IMR-90 (cell line): ENCODE measurements at regions not wholly inside any gene's neighbourhood (a gene's known extent, or its start where the extent isn't known, plus 50 kb on each side); places are given as distances from the start of the nearest gene placed in this dataset.

Experiments
- ATAC-seq: fragments of 200-7000 bp; cut with Tn5 transposase; 2 replicates; pipeline ENCODE4 v1.9.1; 2020; ENCODE audit warnings: low read depth, mild to moderate bottlenecking, moderate library complexity
- BruUV-seq: library from RNA; stranded (reverse); fragments of 400-500 nt; replicated peaks from 2 replicates; lab custom pipeline; 2021; lab: Mats Ljungman, UMichigan
- CTCF ChIA-PET: fragments of 300-600 bp; formaldehyde crosslinking; extraction: SDS; loops from one replicate; lab custom pipeline; 2021; ENCODE audit warnings: antibody characterized with exemption; lab: Yijun Ruan, JAX
- POLR2A ChIA-PET: fragments of 300-600 bp; sonication (Branson Sonifier 250); formaldehyde crosslinking; loops from one replicate; lab custom pipeline; 2022; ENCODE audit warnings: antibody characterized with exemption; ENCODE audit not compliant: unreplicated experiment; lab: Charles Lee
- DNase-seq: peaks from one replicate; pipeline ENCODE4 v3.0.0; 2013
- H2AFZ ChIP-seq: replicated peaks from 2 replicates; pipeline ENCODE3; 2013; ENCODE audit warnings: low read length, mild to moderate bottlenecking; ENCODE audit not compliant: poor library complexity
- H2AK5ac ChIP-seq: 2 replicates; pipeline ENCODE4 v1.6.1; 2013; ENCODE audit warnings: low read depth, low read length, inconsistent platforms
- H2AK9ac ChIP-seq: replicated peaks from 2 replicates; pipeline ENCODE3; 2013; ENCODE audit warnings: mild to moderate bottlenecking, low read depth, low read length, moderate library complexity; ENCODE audit not compliant: poor library complexity
- H2BK120ac ChIP-seq: 2 replicates; pipeline ENCODE4 v1.6.1; 2013; ENCODE audit warnings: low read depth, low read length, inconsistent platforms
- H2BK15ac ChIP-seq: 3 replicates; pipeline ENCODE4 v1.6.1; 2013; ENCODE audit warnings: low read depth, low read length, inconsistent platforms
- H2BK20ac ChIP-seq: 2 replicates; pipeline ENCODE4 v1.6.1; 2013; ENCODE audit warnings: low read depth, mild to moderate bottlenecking, inconsistent platforms, low read length, moderate library complexity
- H2BK5ac ChIP-seq: 2 replicates; pipeline ENCODE4 v1.6.1; 2013; ENCODE audit warnings: mild to moderate bottlenecking, low read depth, low read length, inconsistent platforms; ENCODE audit not compliant: poor library complexity, severe bottlenecking
- H3K14ac ChIP-seq: replicated peaks from 2 replicates; pipeline ENCODE4 v1.6.1; 2013; ENCODE audit warnings: low read depth, low read length, inconsistent platforms
- H3K18ac ChIP-seq: 2 replicates; pipeline ENCODE4 v1.6.1; 2013; ENCODE audit warnings: low read depth, low read length, control low read depth
- H3K23ac ChIP-seq: 2 replicates; pipeline ENCODE4 v1.6.1; 2013; ENCODE audit warnings: low read depth, low read length, inconsistent platforms
- H3K27ac ChIP-seq: 2 replicates; pipeline ENCODE4 v1.5.1; 2013; ENCODE audit warnings: mild to moderate bottlenecking, control low read depth, low read length; ENCODE audit not compliant: insufficient read depth
- H3K27me3 ChIP-seq: 2 replicates; pipeline ENCODE4 v1.6.1; 2013; ENCODE audit warnings: low read length; ENCODE audit not compliant: control insufficient read depth, insufficient read depth
- H3K36me3 ChIP-seq: 2 replicates; pipeline ENCODE4 v1.6.1; 2013; ENCODE audit warnings: low read length, mixed read lengths; ENCODE audit not compliant: control insufficient read depth, insufficient read depth
- H3K4ac ChIP-seq: 2 replicates; pipeline ENCODE4 v1.6.1; 2013; ENCODE audit warnings: low read depth, low read length, inconsistent platforms
- H3K4me1 ChIP-seq: 2 replicates; pipeline ENCODE4 v1.6.1; 2013; ENCODE audit warnings: low read length, mixed read lengths; ENCODE audit not compliant: control insufficient read depth, insufficient read depth
- H3K4me2 ChIP-seq: 2 replicates; pipeline ENCODE4 v1.6.1; 2013; ENCODE audit warnings: low read depth, mild to moderate bottlenecking, control low read depth, low read length, moderate library complexity
- H3K4me3 ChIP-seq: 2 replicates; pipeline ENCODE4 v1.5.1; 2013; ENCODE audit warnings: low read depth, mild to moderate bottlenecking, control low read depth, low read length, moderate library complexity; ENCODE audit not compliant: insufficient read depth
- H3K56ac ChIP-seq: 2 replicates; pipeline ENCODE4 v1.6.1; 2013; ENCODE audit warnings: low read length, inconsistent platforms; ENCODE audit not compliant: insufficient read depth; ENCODE audit errors: extremely low read depth
- H3K79me1 ChIP-seq, 2 experiments: 2 replicates each; pipeline ENCODE4 v1.6.1; 2013; ENCODE audit warnings: low read length in 2 of 2, inconsistent platforms in 1 of 2, low read depth in 1 of 2
- H3K9ac ChIP-seq: 2 replicates; pipeline ENCODE4 v1.6.1; 2013; ENCODE audit warnings: low read depth, low read length, control low read depth
- H3K9me1 ChIP-seq: 2 replicates; pipeline ENCODE4 v1.6.1; 2013; ENCODE audit warnings: low read length, inconsistent platforms; ENCODE audit not compliant: insufficient read depth
- H3K9me3 ChIP-seq: 2 replicates; pipeline ENCODE4 v1.6.1; 2013; ENCODE audit warnings: low read length; ENCODE audit not compliant: control insufficient read depth, insufficient read depth
- H4K20me1 ChIP-seq: 2 replicates; pipeline ENCODE4 v1.6.1; 2013; ENCODE audit warnings: low read length, inconsistent platforms; ENCODE audit not compliant: insufficient read depth
- H4K5ac ChIP-seq: 2 replicates; pipeline ENCODE4 v1.6.1; 2013; ENCODE audit warnings: mild to moderate bottlenecking, low read depth, low read length, control low read depth
- H4K8ac ChIP-seq, 2 experiments: 2 replicates each; pipeline ENCODE4 v1.6.1; 2013; ENCODE audit warnings: low read depth in 2 of 2, low read length in 2 of 2, control low read depth in 1 of 2, inconsistent platforms in 1 of 2
- H4K91ac ChIP-seq: 2 replicates; pipeline ENCODE4 v1.6.1; 2013; ENCODE audit warnings: low read depth, low read length, inconsistent platforms; ENCODE audit not compliant: insufficient read depth
- MAZ ChIP-seq: IDR thresholded peaks from 2 replicates; pipeline ENCODE4 v1.6.1; 2012; ENCODE audit warnings: low read depth, mild to moderate bottlenecking, low read length, improper control_type of control experiment, moderate library complexity, borderline replicate concordance
- MXI1 ChIP-seq: IDR thresholded peaks from 2 replicates; pipeline ENCODE4 v1.6.1; 2012; ENCODE audit warnings: low read depth, mild to moderate bottlenecking, low read length, moderate library complexity, borderline replicate concordance
- POLR2A ChIP-seq: IDR thresholded peaks from 2 replicates; pipeline ENCODE4 v1.6.1; 2012; ENCODE audit warnings: mild to moderate bottlenecking, low read depth, low read length
- WGBS, 2 experiments: methylation state at CpG; one replicate each; pipeline versions ENCODE4 v1.1.5 to v1.1.7; 2013; ENCODE audit warnings: missing lambda C conversion rate in 2 of 2; ENCODE audit not compliant: insufficient read length in 1 of 2; ENCODE audit errors: extremely low coverage in 2 of 2; 5-methylcytosine and 5-hydroxymethylcytosine counted together
- dilution Hi-C: fragments of 300-500 bp; cut with HindIII; formaldehyde crosslinking; loops from one replicate; pipeline ENCODE4 v1.14.3; 2018; ENCODE audit warnings: low sequenced_read_pairs; ENCODE audit not compliant: unreplicated experiment
- in situ Hi-C: fragments of 300-500 bp; cut with MboI; formaldehyde crosslinking; loops from 3 replicates; pipeline ENCODE4 v1.14.3; 2019; ENCODE audit warnings: low sequenced_read_pairs, inconsistent platforms, mixed read lengths
- intact Hi-C: fragments of 100-400 bp; cut with micrococcal nuclease; formaldehyde crosslinking; loops from 2 replicates; pipeline ENCODE4 v1.10.0; 2022

- intact Hi-C loops = no loop called here
- ATAC-seq (no peak), DNase-seq (no peak)
- H3K4ac ChIP-seq = no peak overlapping the region
- H4K91ac ChIP-seq = no peak overlapping the region
- H3K36me3 ChIP-seq = no peaks in the 10 kb centered on the region
- H2BK20ac ChIP-seq = no peak overlapping the region
- in situ Hi-C loops = no loop called here
- no peaks in the 10 kb centered on the region for H3K9me3 ChIP-seq
- H3K79me1 ChIP-seq = no peaks in the 10 kb centered on the region
- no peak overlapping the region for H2BK5ac ChIP-seq
- no peak for TF ChIP-seq MXI1
- TF ChIP-seq MAZ = no peak
- TF ChIP-seq POLR2A = no peak
- H2BK15ac ChIP-seq = no peak overlapping the region
- H3K4me2 ChIP-seq = no peak overlapping the region
- no peak overlapping the region for H2AFZ ChIP-seq
- no peaks in the 10 kb centered on the region for H3K4me1 ChIP-seq
- dilution Hi-C loops = no loop called here
- H3K4me3 ChIP-seq = no peak overlapping the region
- no peaks in the 10 kb centered on the region for H3K9me1 ChIP-seq
- no peak overlapping the region for H2AK5ac ChIP-seq
- H3K23ac ChIP-seq = no peak overlapping the region
- no peak overlapping the region for H3K56ac ChIP-seq
- no peak overlapping the region for H4K8ac ChIP-seq
- no peak overlapping the region for H4K5ac ChIP-seq
- CTCF ChIA-PET = no interaction called here
- H3K18ac ChIP-seq = no peak overlapping the region
- no peak overlapping the region for H3K9ac ChIP-seq
- no peaks in the 10 kb centered on the region for H4K20me1 ChIP-seq
- POLR2A ChIA-PET = no interaction called here
- no TSS peak for BruUV-seq
- WGBS, 2 experiments = no CpG with 5 or more reads among the region's 2 CpGs
- H2AK9ac ChIP-seq = no peak overlapping the region
- no peak overlapping the region for H3K14ac ChIP-seq
- H3K27ac ChIP-seq = no peak overlapping the region
- H2BK120ac ChIP-seq = no peak overlapping the region
- H3K27me3 ChIP-seq = no peaks in the 10 kb centered on the region
Measured at GRCh38 chr3:81823882-81824395, 62.5 kb upstream of the GBE1 start.
